SKM-1 treated with dmso at 0.1 percent for 144 hours (cell line): ENCODE measurements at regions not wholly inside any gene's neighbourhood (a gene's known extent, or its start where the extent isn't known, plus 50 kb on each side); places are given as distances from the start of the nearest gene placed in this dataset.

ENCODE experiments used
- DNase-seq: peaks from one replicate; lab custom pipeline; 2025; ENCODE audit not compliant: unreplicated experiment; lab: John Stamatoyannopoulos, UW

- no peak for DNase-seq
Observed at GRCh38 chr10:105328503-105329133, 687.5 kb downstream of the SORCS3 start.
